B cell (primary cell): ENCODE measurements at regions not wholly inside any gene's neighbourhood (a gene's known extent, or its start where the extent isn't known, plus 50 kb on each side); places are given as distances from the start of the nearest gene placed in this dataset.

Source experiments
- ATAC-seq: fragments of 200-7000 bp; cut with Tn5 transposase; one replicate; pipeline ENCODE4 v1.10.0; 2021; ENCODE audit warnings: low read depth, mild to moderate bottlenecking, moderate number of reproducible peaks, moderate library complexity
- CTCF ChIA-PET: fragments of 350-600 bp; sonication (Branson Sonifier 250); formaldehyde crosslinking; loops from one replicate; lab custom pipeline; 2021; ENCODE audit warnings: antibody characterized with exemption, inconsistent platforms; lab: Charles Lee
- POLR2A ChIA-PET: fragments of 350-600 bp; sonication (Branson Sonifier 250); formaldehyde crosslinking; loops from one replicate; lab custom pipeline; 2021; ENCODE audit warnings: antibody characterized with exemption; lab: Charles Lee
- DNase-seq: peaks from one replicate; pipeline ENCODE4 v3.0.0; 2013
- H2AFZ ChIP-seq: 2 replicates; pipeline ENCODE4 v1.6.1; 2012; ENCODE audit warnings: mild to moderate bottlenecking, low read depth, low read length; ENCODE audit not compliant: insufficient read depth, poor library complexity, severe bottlenecking
- H3K27ac ChIP-seq, 2 donors: 1 replicate in 1 of 2; 2 replicates in 1 of 2; pipeline ENCODE4 v1.5.1; 2012 to 2013; ENCODE audit warnings: low read length in 2 of 2, mild to moderate bottlenecking in 2 of 2, moderate library complexity in 1 of 2
- H3K27me3 ChIP-seq, 4 experiments: fragments of 200-600 bp in 1 of 4; sonication (generic) in 1 of 4; replicated peaks in 1 of 4; 1 replicate in 2 of 4; 2 replicates in 2 of 4; pipeline versions ENCODE4 v1.6.1 to v1.7.0; 2013 to 2016; ENCODE audit warnings: low read length in 3 of 4, mild to moderate bottlenecking in 2 of 4, mixed read lengths in 1 of 4, moderate library complexity in 1 of 4; ENCODE audit not compliant: insufficient read depth in 4 of 4, control insufficient read depth in 3 of 4; ENCODE audit errors: control extremely low read depth in 1 of 4
- H3K36me3 ChIP-seq, 2 experiments: replicated peaks in 1 of 2; 1 replicate in 1 of 2; 2 replicates in 1 of 2; pipeline versions ENCODE4 v1.6.1 to v1.7.1; 2013; ENCODE audit warnings: low read length in 1 of 2; ENCODE audit not compliant: insufficient read depth in 2 of 2, control insufficient read depth in 1 of 2; ENCODE audit errors: control extremely low read depth in 1 of 2, extremely low read depth in 1 of 2
- H3K4me1 ChIP-seq, 2 donors: fragments of 200-600 bp in 1 of 2; sonication (generic) in 1 of 2; 1 replicate in 1 of 2; 2 replicates in 1 of 2; pipeline versions ENCODE4 v1.5.1 to v1.6.1; 2013 to 2017; ENCODE audit warnings: low read length in 2 of 2; ENCODE audit not compliant: control insufficient read depth in 2 of 2, insufficient read depth in 2 of 2
- H3K4me2 ChIP-seq: replicated peaks from 2 replicates; pipeline ENCODE3; 2012; ENCODE audit warnings: mild to moderate bottlenecking, low read depth, low read length; ENCODE audit not compliant: poor library complexity, severe bottlenecking
- H3K4me3 ChIP-seq, 5 experiments: fragments of 200-600 bp in 1 of 5; sonication (generic) in 1 of 5; 1 replicate in 3 of 5; 2 replicates in 2 of 5; pipeline versions ENCODE4 v1.5.1 to v1.7.0; 2011 to 2016; ENCODE audit warnings: low read length in 4 of 5, mild to moderate bottlenecking in 4 of 5, low read depth in 2 of 5, control low read depth in 1 of 5, moderate library complexity in 1 of 5; ENCODE audit not compliant: insufficient read depth in 1 of 5; ENCODE audit errors: control extremely low read depth in 1 of 5, extremely low read depth in 1 of 5
- H3K79me2 ChIP-seq: fragments of 200-600 bp; sonication (generic); one replicate; pipeline ENCODE4 v1.6.0; 2016; ENCODE audit warnings: low read length; ENCODE audit not compliant: control insufficient read depth, insufficient read depth
- H3K9ac ChIP-seq: fragments of 200-600 bp; sonication (generic); 2 replicates; pipeline ENCODE4 v1.6.1; 2017; ENCODE audit warnings: mild to moderate bottlenecking, low read length, moderate library complexity
- H3K9me3 ChIP-seq, 3 donors: one replicate each; pipeline versions ENCODE4 v1.6.1 to v1.7.1; 2013; ENCODE audit warnings: low read length in 2 of 3; ENCODE audit not compliant: control insufficient read depth in 2 of 3, insufficient read depth in 1 of 3; ENCODE audit errors: control extremely low read depth in 1 of 3
- H4K20me1 ChIP-seq: 2 replicates; pipeline ENCODE4 v1.6.0; 2012; ENCODE audit warnings: mild to moderate bottlenecking, low read length; ENCODE audit not compliant: insufficient read depth, control insufficient read depth, poor library complexity, severe bottlenecking
- H3K27ac Mint-ChIP-seq: one replicate; pipeline ENCODE4 v1.8.0; 2021; ENCODE audit warnings: mixed read lengths
- H3K27me3 Mint-ChIP-seq: one replicate; pipeline ENCODE4 v1.8.0; 2021; ENCODE audit warnings: mixed read lengths
- H3K4me1 Mint-ChIP-seq: one replicate; pipeline ENCODE4 v1.8.0; 2021; ENCODE audit warnings: mixed read lengths
- H3K4me3 Mint-ChIP-seq: one replicate; pipeline ENCODE4 v1.8.0; 2021; ENCODE audit warnings: mixed read lengths
- H3K9me3 Mint-ChIP-seq: one replicate; pipeline ENCODE4 v1.8.0; 2022; ENCODE audit warnings: mixed read lengths; ENCODE audit not compliant: insufficient read depth
- CTCF ChIP-seq: fragments of 200-600 bp; IDR thresholded peaks from one replicate; pipeline ENCODE4 v1.8.0; 2022; ENCODE audit warnings: antibody characterized with exemption, mild to moderate bottlenecking
- EZH2 ChIP-seq: IDR thresholded peaks from 2 replicates; pipeline ENCODE4 v1.6.1; 2012; ENCODE audit warnings: borderline replicate concordance, low read depth, mild to moderate bottlenecking, moderate library complexity, low read length; ENCODE audit not compliant: insufficient read depth, poor library complexity, severe bottlenecking
- WGBS: methylation state at CpG from one replicate; pipeline ENCODE4 v1.1.5; 2013; ENCODE audit warnings: missing lambda C conversion rate; ENCODE audit not compliant: insufficient coverage; 5-methylcytosine and 5-hydroxymethylcytosine counted together
- intact Hi-C: fragments of 100-400 bp; cut with micrococcal nuclease; formaldehyde crosslinking; loops from one replicate; pipeline ENCODE4 v1.10.0; 2022

GRCh38 chr2:7140306-7140705 lies 223.1 kb downstream of the RNF144A start:
- POLR2A ChIA-PET, result no interaction called here
- H3K9ac ChIP-seq, result no peak overlapping the region
- ATAC-seq, result no peak

GRCh38 chr2:7145707-7146106 lies 228.5 kb downstream of the RNF144A start:
- H3K9me3 ChIP-seq, result peaks cover 0 to 5% (median 0%) of the 10 kb centered on the region in 3 donors
- H2AFZ ChIP-seq, result no peak overlapping the region
- intact Hi-C loops, result no loop called here
- no peaks in the 10 kb centered on the region for H3K9me3 Mint-ChIP-seq
- no peak overlapping the region for H3K4me3 ChIP-seq
- no peaks in the 10 kb centered on the region for H3K36me3 ChIP-seq
- no peaks in the 10 kb centered on the region for H3K27me3 ChIP-seq
- no peak overlapping the region for H3K4me3 Mint-ChIP-seq
- H3K4me1 Mint-ChIP-seq, result no peaks in the 10 kb centered on the region
- TF ChIP-seq EZH2 (no peak), CTCF (no peak)
- DNase-seq (no peak), ATAC-seq (no peak)
- H3K9ac ChIP-seq, result no peak overlapping the region
- H3K27ac ChIP-seq, result no peak overlapping the region
- H3K4me1 ChIP-seq, result no peaks in the 10 kb centered on the region
- no peak overlapping the region for H3K4me2 ChIP-seq
- no peaks in the 10 kb centered on the region for H4K20me1 ChIP-seq
- CTCF ChIA-PET, result no interaction called here
- H3K27ac Mint-ChIP-seq, result no peak overlapping the region
- no peaks in the 10 kb centered on the region for H3K79me2 ChIP-seq
- peaks cover 3% of the 10 kb centered on the region for H3K27me3 Mint-ChIP-seq
- POLR2A ChIA-PET, result no interaction called here

More at GRCh38 chr2:7140306-7140705, 223.1 kb downstream of the RNF144A start:
- Mint-ChIP-seq H3K4me1 (no peaks in the 10 kb centered on the region), H3K27me3 (no peaks in the 10 kb centered on the region), H3K9me3 (no peaks in the 10 kb centered on the region), H3K4me3 (no peak overlapping the region), H3K27ac (no peak overlapping the region)
- Histone ChIP-seq H3K4me1 (no peaks in the 10 kb centered on the region), H4K20me1 (no peaks in the 10 kb centered on the region), H2AFZ (no peak overlapping the region), H3K27ac (no peak overlapping the region), H3K36me3 (no peaks in the 10 kb centered on the region), H3K4me3 (no peak overlapping the region), H3K4me2 (no peak overlapping the region), H3K27me3 (no peaks in the 10 kb centered on the region), H3K9me3 (peaks cover 0 to 9% (median 0%) of the 10 kb centered on the region in 3 donors), H3K79me2 (no peaks in the 10 kb centered on the region)
- intact Hi-C loops, result no loop called here
- CTCF ChIA-PET, result no interaction called here
- WGBS, result 20% methylated on average over 1 of the region's 1 CpG
- TF ChIP-seq EZH2, result no peak
- TF ChIP-seq CTCF, result no peak
- DNase-seq, result no peak
